Sigmoid colon (tissue), 4 donors: ENCODE measurements at regions not wholly inside any gene's neighbourhood (a gene's known extent, or its start where the extent isn't known, plus 50 kb on each side); places are given as distances from the start of the nearest gene placed in this dataset.

ENCODE experiments used
- EP300 ChIP-seq, 4 donors: sonication (generic); formaldehyde crosslinking; IDR thresholded peaks; one replicate each; pipeline ENCODE4 v1.6.1; 2017; ENCODE audit warnings: antibody characterized with exemption in 4 of 4
- POLR2A ChIP-seq, 2 donors: fragments of 450-650 bp; IDR thresholded peaks; one replicate each; pipeline ENCODE4 v1.6.1; 2016; ENCODE audit warnings: antibody characterized with exemption in 2 of 2, mild to moderate bottlenecking in 2 of 2, moderate library complexity in 2 of 2
- POLR2AphosphoS5 ChIP-seq, 4 donors: sonication (generic); formaldehyde crosslinking; IDR thresholded peaks; one replicate each; pipeline ENCODE4 v1.6.1; 2017; ENCODE audit warnings: antibody characterized with exemption in 4 of 4
- TF ChIP-seq, protein P1 (sequence below), 4 experiments: fragments of 450-650 bp in 3 of 4; fragments of 200-600 bp in 1 of 4; IDR thresholded peaks; one replicate each; pipeline ENCODE4 v1.5.1; 2016 to 2019; ENCODE audit warnings: antibody characterized with exemption in 4 of 4, mild to moderate bottlenecking in 3 of 4, moderate library complexity in 2 of 4

GRCh38 chr5:2302169-2302568, 419.4 kb upstream of the IRX4 start:
- TF ChIP-seq, protein P1, sequence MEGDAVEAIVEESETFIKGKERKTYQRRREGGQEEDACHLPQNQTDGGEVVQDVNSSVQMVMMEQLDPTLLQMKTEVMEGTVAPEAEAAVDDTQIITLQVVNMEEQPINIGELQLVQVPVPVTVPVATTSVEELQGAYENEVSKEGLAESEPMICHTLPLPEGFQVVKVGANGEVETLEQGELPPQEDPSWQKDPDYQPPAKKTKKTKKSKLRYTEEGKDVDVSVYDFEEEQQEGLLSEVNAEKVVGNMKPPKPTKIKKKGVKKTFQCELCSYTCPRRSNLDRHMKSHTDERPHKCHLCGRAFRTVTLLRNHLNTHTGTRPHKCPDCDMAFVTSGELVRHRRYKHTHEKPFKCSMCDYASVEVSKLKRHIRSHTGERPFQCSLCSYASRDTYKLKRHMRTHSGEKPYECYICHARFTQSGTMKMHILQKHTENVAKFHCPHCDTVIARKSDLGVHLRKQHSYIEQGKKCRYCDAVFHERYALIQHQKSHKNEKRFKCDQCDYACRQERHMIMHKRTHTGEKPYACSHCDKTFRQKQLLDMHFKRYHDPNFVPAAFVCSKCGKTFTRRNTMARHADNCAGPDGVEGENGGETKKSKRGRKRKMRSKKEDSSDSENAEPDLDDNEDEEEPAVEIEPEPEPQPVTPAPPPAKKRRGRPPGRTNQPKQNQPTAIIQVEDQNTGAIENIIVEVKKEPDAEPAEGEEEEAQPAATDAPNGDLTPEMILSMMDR (IDR thresholded peaks at IDR 0.05), result no peak
- TF ChIP-seq POLR2A (IDR thresholded peaks at IDR 0.05), result no peak
- TF ChIP-seq POLR2AphosphoS5 (IDR thresholded peaks at IDR 0.05), result no peak
- no peak for TF ChIP-seq EP300 (IDR thresholded peaks at IDR 0.05)
